Liver (tissue), 8 donors: ENCODE measurements at regions not wholly inside any gene's neighbourhood (a gene's known extent, or its start where the extent isn't known, plus 50 kb on each side); places are given as distances from the start of the nearest gene placed in this dataset.
"Not testable (repeated sequence)": the region's sequence is repeated elsewhere in the genome, so short reads cannot be mapped to it uniquely, and the experiment has no call there.

ENCODE experiments used
- DNase-seq: peaks from one replicate; pipeline ENCODE4 v3.0.0-alpha.2; 2017; ENCODE audit warnings: low spot score
- H3K27ac ChIP-seq, 2 donors: one replicate each; pipeline ENCODE4 v1.7.0; 2013; ENCODE audit warnings: inconsistent platforms in 2 of 2, low read length in 2 of 2, control low read depth in 1 of 2, low read depth in 1 of 2, mild to moderate bottlenecking in 1 of 2
- H3K27me3 ChIP-seq, 4 donors: one replicate each; pipeline versions ENCODE4 v1.6.1 to v1.7.0; 2013; ENCODE audit warnings: low read length in 3 of 4, inconsistent platforms in 1 of 4, mild to moderate bottlenecking in 1 of 4, moderate library complexity in 1 of 4; ENCODE audit not compliant: control insufficient read depth in 4 of 4, insufficient read depth in 4 of 4
- H3K36me3 ChIP-seq, 4 donors: one replicate each; pipeline versions ENCODE4 v1.6.1 to v1.7.0; 2013; ENCODE audit warnings: low read length in 3 of 4, mild to moderate bottlenecking in 3 of 4, low read depth in 1 of 4, moderate library complexity in 1 of 4; ENCODE audit not compliant: control insufficient read depth in 4 of 4, insufficient read depth in 3 of 4
- H3K4me1 ChIP-seq, 4 donors: one replicate each; pipeline versions ENCODE4 v1.6.1 to v1.7.0; 2013; ENCODE audit warnings: low read length in 3 of 4, mild to moderate bottlenecking in 3 of 4, moderate library complexity in 1 of 4; ENCODE audit not compliant: control insufficient read depth in 4 of 4, insufficient read depth in 4 of 4
- H3K4me3 ChIP-seq, 3 donors: one replicate each; pipeline versions ENCODE4 v1.6.1 to v1.7.0; 2013; ENCODE audit warnings: low read length in 3 of 3, control low read depth in 1 of 3, low read depth in 1 of 3, mild to moderate bottlenecking in 1 of 3
- H3K9ac ChIP-seq, 2 donors: one replicate each; pipeline ENCODE4 v1.7.0; 2013; ENCODE audit warnings: low read length in 2 of 2, mild to moderate bottlenecking in 2 of 2, moderate library complexity in 2 of 2, control low read depth in 1 of 2, low read depth in 1 of 2
- H3K9me3 ChIP-seq, 4 donors: one replicate each; pipeline versions ENCODE4 v1.6.1 to v1.7.0; 2013; ENCODE audit warnings: low read length in 3 of 4; ENCODE audit not compliant: control insufficient read depth in 4 of 4
- EGR1 ChIP-seq, 2 donors: IDR thresholded peaks; 2 replicates each; pipeline ENCODE4 v1.6.1; 2016 to 2018; ENCODE audit warnings: antibody characterized with exemption in 2 of 2, low read depth in 2 of 2
- FOXA1 ChIP-seq: IDR thresholded peaks from 2 replicates; pipeline ENCODE4 v1.6.1; 2016; ENCODE audit warnings: antibody characterized with exemption
- FOXA2 ChIP-seq: IDR thresholded peaks from 2 replicates; pipeline ENCODE4 v1.6.1; 2016; ENCODE audit warnings: antibody characterized with exemption
- GABPA ChIP-seq, 2 donors: IDR thresholded peaks in 1 of 2; conservative IDR thresholded peaks in 1 of 2; 2 replicates each; pipeline ENCODE4 v1.6.1; 2016; ENCODE audit warnings: antibody characterized with exemption in 2 of 2, mild to moderate bottlenecking in 1 of 2, moderate library complexity in 1 of 2
- HNF4A ChIP-seq, 2 donors: conservative IDR thresholded peaks; 2 replicates each; pipeline ENCODE4 v1.6.1; 2016; ENCODE audit warnings: antibody characterized with exemption in 2 of 2, mild to moderate bottlenecking in 2 of 2
- HNF4G ChIP-seq: IDR thresholded peaks from 2 replicates; pipeline ENCODE4 v1.6.1; 2016; ENCODE audit warnings: antibody characterized with exemption
- JUND ChIP-seq, 2 donors: IDR thresholded peaks; 2 replicates each; pipeline ENCODE4 v1.6.1; 2016; ENCODE audit warnings: antibody characterized with exemption in 2 of 2
- NR2F2 ChIP-seq: IDR thresholded peaks from 2 replicates; pipeline ENCODE4 v1.6.1; 2016; ENCODE audit warnings: antibody characterized with exemption
- RAD21 ChIP-seq, 2 donors: IDR thresholded peaks; 2 replicates each; pipeline ENCODE4 v1.6.1; 2016; ENCODE audit warnings: antibody characterized with exemption in 2 of 2, mild to moderate bottlenecking in 2 of 2
- RXRA ChIP-seq, 2 donors: IDR thresholded peaks; 2 replicates each; pipeline ENCODE4 v1.6.1; 2017 to 2018; ENCODE audit warnings: antibody characterized with exemption in 2 of 2, mild to moderate bottlenecking in 1 of 2
- SP1 ChIP-seq: IDR thresholded peaks from 2 replicates; pipeline ENCODE4 v1.6.1; 2018; ENCODE audit warnings: antibody characterized with exemption, mild to moderate bottlenecking
- TAF1 ChIP-seq: conservative IDR thresholded peaks from 2 replicates; pipeline ENCODE4 v1.6.1; 2016; ENCODE audit warnings: antibody characterized with exemption, mild to moderate bottlenecking
- YY1 ChIP-seq: IDR thresholded peaks from 2 replicates; pipeline ENCODE4 v1.6.1; 2016; ENCODE audit warnings: antibody characterized with exemption, mild to moderate bottlenecking
- WGBS: extraction: QIAGEN DNeasy Blood & Tissue Kit; methylation state at CpG from one replicate; pipeline ENCODE4 v1.1.7; 2013; 5-methylcytosine and 5-hydroxymethylcytosine counted together
- TF ChIP-seq, protein P1 (sequence below): IDR thresholded peaks from 2 replicates; pipeline ENCODE4 v1.6.1; 2016; ENCODE audit warnings: antibody characterized with exemption
- TF ChIP-seq, protein P2 (sequence below): IDR thresholded peaks from 2 replicates; pipeline ENCODE4 v1.6.1; 2016; ENCODE audit warnings: antibody characterized with exemption
- TF ChIP-seq, protein P3 (sequence below): IDR thresholded peaks from 2 replicates; pipeline ENCODE4 v1.6.1; 2016; ENCODE audit warnings: antibody characterized with exemption
- TF ChIP-seq, protein P4 (sequence below): fragments of 150-350 bp; IDR thresholded peaks from 2 replicates; pipeline ENCODE4 v1.5.1; 2017; ENCODE audit warnings: improper control_type of control experiment, low read depth, low read length; ENCODE audit not compliant: missing input control
- TF ChIP-seq, protein P5 (sequence below): IDR thresholded peaks from 2 replicates; pipeline ENCODE4 v1.6.1; 2016; ENCODE audit warnings: antibody characterized with exemption, mild to moderate bottlenecking
- donor health status: healthy.
- donor health status: healthy.
- donor health status: healthy.
- donor health status: healthy.
- donor health status: healthy.

DNA sequence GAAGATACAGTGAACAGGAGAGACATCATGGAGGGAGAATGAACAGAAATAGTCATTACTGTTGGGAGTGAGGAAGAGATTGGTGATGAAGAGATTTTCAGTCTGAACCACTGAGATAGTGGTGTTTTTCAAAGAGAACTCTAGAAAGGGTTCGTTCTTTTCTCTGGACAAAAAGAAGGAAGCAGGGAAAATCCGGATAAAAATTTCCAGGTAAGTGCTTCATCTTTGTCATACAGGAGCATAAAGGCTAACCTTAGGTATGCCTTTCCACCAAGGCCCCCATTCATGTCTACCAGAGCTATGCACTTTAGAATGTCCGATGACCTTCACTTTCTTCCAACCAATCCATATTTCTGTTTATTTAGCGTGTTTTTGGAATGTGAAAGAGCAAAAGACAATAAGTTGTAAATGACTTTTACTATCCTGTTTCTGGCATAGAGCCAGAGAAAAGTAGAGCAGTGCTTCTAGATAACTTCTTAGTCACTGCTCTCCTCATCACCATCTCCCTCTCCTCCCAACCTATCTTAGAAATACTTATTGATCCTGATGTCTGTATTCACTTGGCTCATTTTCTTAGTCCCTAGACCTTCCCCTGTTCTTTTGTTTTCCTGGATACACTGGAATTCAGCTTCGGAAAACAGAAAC lies 116.5 kb downstream of the TTC6 start:
- no peak overlapping the region for H3K9ac ChIP-seq
- H3K4me3 ChIP-seq = no peak overlapping the region
- H3K9me3 ChIP-seq = no peaks in the 10 kb centered on the region
- no peaks in the 10 kb centered on the region for H3K27me3 ChIP-seq
- DNase-seq = no peak
- TF ChIP-seq FOXA1 (no peak), HNF4A (conservative IDR thresholded peaks at IDR 0.05) (no peak), SP1 (no peak), RAD21 (IDR thresholded peaks at IDR 0.05) (no peak), YY1 (no peak), JUND (IDR thresholded peaks at IDR 0.05) (no peak), HNF4G (no peak), NR2F2 (no peak), FOXA2 (no peak), EGR1 (IDR thresholded peaks at IDR 0.05; ENCODE audit: low read depth in 2 of 2) (no peak), RXRA (IDR thresholded peaks at IDR 0.05) (no peak), TAF1 (no peak), GABPA (IDR thresholded peaks at IDR 0.05 in 1 of 2, conservative IDR thresholded peaks at IDR 0.05 in 1 of 2) (no peak)
- TF ChIP-seq, protein P1, sequence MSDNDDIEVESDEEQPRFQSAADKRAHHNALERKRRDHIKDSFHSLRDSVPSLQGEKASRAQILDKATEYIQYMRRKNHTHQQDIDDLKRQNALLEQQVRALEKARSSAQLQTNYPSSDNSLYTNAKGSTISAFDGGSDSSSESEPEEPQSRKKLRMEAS = no peak
- TF ChIP-seq, protein P2, sequence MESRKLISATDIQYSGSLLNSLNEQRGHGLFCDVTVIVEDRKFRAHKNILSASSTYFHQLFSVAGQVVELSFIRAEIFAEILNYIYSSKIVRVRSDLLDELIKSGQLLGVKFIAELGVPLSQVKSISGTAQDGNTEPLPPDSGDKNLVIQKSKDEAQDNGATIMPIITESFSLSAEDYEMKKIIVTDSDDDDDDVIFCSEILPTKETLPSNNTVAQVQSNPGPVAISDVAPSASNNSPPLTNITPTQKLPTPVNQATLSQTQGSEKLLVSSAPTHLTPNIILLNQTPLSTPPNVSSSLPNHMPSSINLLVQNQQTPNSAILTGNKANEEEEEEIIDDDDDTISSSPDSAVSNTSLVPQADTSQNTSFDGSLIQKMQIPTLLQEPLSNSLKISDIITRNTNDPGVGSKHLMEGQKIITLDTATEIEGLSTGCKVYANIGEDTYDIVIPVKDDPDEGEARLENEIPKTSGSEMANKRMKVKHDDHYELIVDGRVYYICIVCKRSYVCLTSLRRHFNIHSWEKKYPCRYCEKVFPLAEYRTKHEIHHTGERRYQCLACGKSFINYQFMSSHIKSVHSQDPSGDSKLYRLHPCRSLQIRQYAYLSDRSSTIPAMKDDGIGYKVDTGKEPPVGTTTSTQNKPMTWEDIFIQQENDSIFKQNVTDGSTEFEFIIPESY = no peak
- TF ChIP-seq, protein P3, sequence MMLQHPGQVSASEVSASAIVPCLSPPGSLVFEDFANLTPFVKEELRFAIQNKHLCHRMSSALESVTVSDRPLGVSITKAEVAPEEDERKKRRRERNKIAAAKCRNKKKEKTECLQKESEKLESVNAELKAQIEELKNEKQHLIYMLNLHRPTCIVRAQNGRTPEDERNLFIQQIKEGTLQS = no peak
- TF ChIP-seq, protein P4, sequence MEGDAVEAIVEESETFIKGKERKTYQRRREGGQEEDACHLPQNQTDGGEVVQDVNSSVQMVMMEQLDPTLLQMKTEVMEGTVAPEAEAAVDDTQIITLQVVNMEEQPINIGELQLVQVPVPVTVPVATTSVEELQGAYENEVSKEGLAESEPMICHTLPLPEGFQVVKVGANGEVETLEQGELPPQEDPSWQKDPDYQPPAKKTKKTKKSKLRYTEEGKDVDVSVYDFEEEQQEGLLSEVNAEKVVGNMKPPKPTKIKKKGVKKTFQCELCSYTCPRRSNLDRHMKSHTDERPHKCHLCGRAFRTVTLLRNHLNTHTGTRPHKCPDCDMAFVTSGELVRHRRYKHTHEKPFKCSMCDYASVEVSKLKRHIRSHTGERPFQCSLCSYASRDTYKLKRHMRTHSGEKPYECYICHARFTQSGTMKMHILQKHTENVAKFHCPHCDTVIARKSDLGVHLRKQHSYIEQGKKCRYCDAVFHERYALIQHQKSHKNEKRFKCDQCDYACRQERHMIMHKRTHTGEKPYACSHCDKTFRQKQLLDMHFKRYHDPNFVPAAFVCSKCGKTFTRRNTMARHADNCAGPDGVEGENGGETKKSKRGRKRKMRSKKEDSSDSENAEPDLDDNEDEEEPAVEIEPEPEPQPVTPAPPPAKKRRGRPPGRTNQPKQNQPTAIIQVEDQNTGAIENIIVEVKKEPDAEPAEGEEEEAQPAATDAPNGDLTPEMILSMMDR = no peak
- TF ChIP-seq, protein P5, sequence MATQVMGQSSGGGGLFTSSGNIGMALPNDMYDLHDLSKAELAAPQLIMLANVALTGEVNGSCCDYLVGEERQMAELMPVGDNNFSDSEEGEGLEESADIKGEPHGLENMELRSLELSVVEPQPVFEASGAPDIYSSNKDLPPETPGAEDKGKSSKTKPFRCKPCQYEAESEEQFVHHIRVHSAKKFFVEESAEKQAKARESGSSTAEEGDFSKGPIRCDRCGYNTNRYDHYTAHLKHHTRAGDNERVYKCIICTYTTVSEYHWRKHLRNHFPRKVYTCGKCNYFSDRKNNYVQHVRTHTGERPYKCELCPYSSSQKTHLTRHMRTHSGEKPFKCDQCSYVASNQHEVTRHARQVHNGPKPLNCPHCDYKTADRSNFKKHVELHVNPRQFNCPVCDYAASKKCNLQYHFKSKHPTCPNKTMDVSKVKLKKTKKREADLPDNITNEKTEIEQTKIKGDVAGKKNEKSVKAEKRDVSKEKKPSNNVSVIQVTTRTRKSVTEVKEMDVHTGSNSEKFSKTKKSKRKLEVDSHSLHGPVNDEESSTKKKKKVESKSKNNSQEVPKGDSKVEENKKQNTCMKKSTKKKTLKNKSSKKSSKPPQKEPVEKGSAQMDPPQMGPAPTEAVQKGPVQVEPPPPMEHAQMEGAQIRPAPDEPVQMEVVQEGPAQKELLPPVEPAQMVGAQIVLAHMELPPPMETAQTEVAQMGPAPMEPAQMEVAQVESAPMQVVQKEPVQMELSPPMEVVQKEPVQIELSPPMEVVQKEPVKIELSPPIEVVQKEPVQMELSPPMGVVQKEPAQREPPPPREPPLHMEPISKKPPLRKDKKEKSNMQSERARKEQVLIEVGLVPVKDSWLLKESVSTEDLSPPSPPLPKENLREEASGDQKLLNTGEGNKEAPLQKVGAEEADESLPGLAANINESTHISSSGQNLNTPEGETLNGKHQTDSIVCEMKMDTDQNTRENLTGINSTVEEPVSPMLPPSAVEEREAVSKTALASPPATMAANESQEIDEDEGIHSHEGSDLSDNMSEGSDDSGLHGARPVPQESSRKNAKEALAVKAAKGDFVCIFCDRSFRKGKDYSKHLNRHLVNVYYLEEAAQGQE = no peak
- no peak overlapping the region for H3K27ac ChIP-seq
- H3K4me1 ChIP-seq = peaks cover 0 to 17% (median 13%) of the 10 kb centered on the region in 4 donors
- peaks cover 0 to 2% (median 0%) of the 10 kb centered on the region in 4 donors for H3K36me3 ChIP-seq
- WGBS = 77% methylated on average over 5 of the region's 5 CpGs

DNA sequence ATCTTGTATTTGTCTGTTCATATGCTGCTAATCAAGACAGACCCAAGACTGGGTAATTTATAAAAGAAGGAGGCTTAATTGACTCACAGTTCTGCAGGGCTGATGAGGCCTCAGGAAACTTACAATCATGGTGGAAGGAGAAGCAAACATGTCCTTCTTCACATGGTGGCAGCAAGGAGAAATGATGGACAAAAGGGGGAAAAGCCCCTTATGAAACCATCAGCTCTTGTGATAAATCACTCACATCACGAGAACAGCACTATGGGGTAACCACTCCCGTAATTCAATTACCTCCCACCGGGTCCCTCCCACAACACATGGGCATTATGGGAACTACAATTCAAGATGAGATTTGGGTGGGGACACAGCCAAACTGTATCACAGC lies 117.0 kb downstream of the TTC6 start:
- WGBS = 95% methylated on average over 3 of the region's 3 CpGs
- H3K27ac ChIP-seq, H3K9me3 ChIP-seq, H3K27me3 ChIP-seq, H3K9ac ChIP-seq, H3K4me3 ChIP-seq, H3K36me3 ChIP-seq, DNase-seq: not testable (repeated sequence)
- H3K4me1 ChIP-seq = peaks cover 0 to 17% (median 13%) of the 10 kb centered on the region in 4 donors
